ENCODE measurements at regions not wholly inside any gene's neighbourhood (a gene's known extent, or its start where the extent isn't known, plus 50 kb on each side); places are given as distances from the start of the nearest gene placed in this dataset.

DNA sequence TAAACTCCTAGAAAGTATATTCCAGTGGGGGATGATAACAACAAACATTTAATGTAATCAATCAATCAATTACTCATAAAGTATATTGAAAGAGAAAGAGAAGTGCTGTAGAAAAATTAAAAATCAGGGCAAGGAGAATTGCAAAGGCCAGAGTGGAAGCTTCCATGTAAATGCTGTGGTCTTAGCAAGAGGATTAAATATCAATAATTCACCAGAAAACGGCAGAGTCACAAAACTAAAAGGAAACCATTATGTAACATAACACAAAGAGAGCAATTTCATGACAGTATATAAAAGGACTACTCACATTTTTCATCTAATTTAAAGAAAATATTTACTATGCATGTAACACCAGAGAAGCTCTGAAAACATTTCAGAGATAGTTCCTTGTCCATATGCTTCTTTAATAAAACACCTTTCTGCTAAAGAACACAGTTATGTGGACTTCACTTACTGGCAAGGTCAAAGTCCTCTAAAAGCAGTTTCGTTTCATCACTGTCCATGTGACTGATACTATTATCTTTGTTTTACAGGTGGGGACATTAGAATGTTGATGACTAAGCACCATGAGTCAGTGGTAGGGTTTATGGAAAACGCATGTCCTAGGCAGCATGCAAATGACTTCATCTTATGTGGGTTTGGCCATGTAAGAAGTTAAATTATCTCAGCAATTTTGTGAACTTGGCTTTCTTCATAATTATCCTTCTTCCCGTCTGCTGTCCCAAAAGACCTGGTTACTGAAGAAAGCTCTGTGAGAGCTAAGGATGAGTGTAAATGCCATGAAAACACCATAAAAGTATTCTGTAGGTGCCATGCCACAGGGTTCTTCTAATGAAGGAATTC is 185.8 kb upstream of the TENT5A start:
- ChIA-PET CTCF (ENCODE audit: partially characterized antibody) (interaction anchor here (1.1 kb wide), 1 partner anchor 68 kb away, joined by 3 read pairs; no protein-coding TSS in a partner anchor), POLR2A (ENCODE audit: partially characterized antibody) (no interaction called here)
- Histone ChIP-seq H3K4ac (replicated peaks; ENCODE audit: insufficient read length, low read depth, low read length) (no peak overlapping the region), H3K23me2 (ENCODE audit: low read depth, low read length) (no peaks in the 10 kb centered on the region), H4K5ac (ENCODE audit: insufficient read length, low read depth, low read length) (no peak overlapping the region), H2BK15ac (ENCODE audit: low read length) (no peak overlapping the region), H2BK20ac (ENCODE audit: low read length) (no peak overlapping the region), H3K18ac (ENCODE audit: extremely low read depth, low read length) (no peak overlapping the region), H4K20me1 (replicated peaks in 1 of 2; ENCODE audit: control insufficient read depth in 1 of 2, insufficient read depth in 2 of 2, low read length in 2 of 2) (no peaks in the 10 kb centered on the region), H2AFZ (ENCODE audit: low read length) (no peak overlapping the region), H2BK12ac (ENCODE audit: low read depth, low read length) (no peak overlapping the region), H3K23ac (ENCODE audit: insufficient read length) (no peak overlapping the region), H3K27me3 (replicated peaks in 1 of 4; ENCODE audit: control insufficient read depth in 3 of 4, extremely low read depth in 1 of 4, insufficient read depth in 3 of 4, low read length in 3 of 4) (no peaks in the 10 kb centered on the region), H3K56ac (replicated peaks; ENCODE audit: insufficient read length, low read depth, low read length) (no peak overlapping the region), H3K27ac (ENCODE audit: low read depth, low read length) (no peak overlapping the region), H2AK5ac (ENCODE audit: low read depth, low read length) (no peak overlapping the region), H3K4me1 (replicated peaks in 1 of 4; ENCODE audit: control insufficient read depth in 3 of 4, insufficient read depth in 4 of 4, low read length in 3 of 4) (no peaks in the 10 kb centered on the region; a peak in 1 of 7 replicates), H3K9me3 (ENCODE audit: insufficient read depth in 2 of 2, low read depth in 1 of 2, low read length in 1 of 2) (no peaks in the 10 kb centered on the region), H3K9ac (replicated peaks in 1 of 4; ENCODE audit: extremely low read depth in 1 of 4, low read depth in 3 of 4, low read length in 3 of 4) (no peak overlapping the region), H3K4me2 (ENCODE audit: insufficient read depth in 1 of 2, low read depth in 2 of 2, low read length in 2 of 2) (no peak overlapping the region), H4K91ac (replicated peaks; ENCODE audit: insufficient read length, low read length) (no peak overlapping the region), H2BK5ac (ENCODE audit: low read depth, low read length) (no peak overlapping the region), H2BK120ac (replicated peaks; ENCODE audit: low read depth, low read length) (no peak overlapping the region), H3K79me1 (ENCODE audit: low read depth, low read length) (no peaks in the 10 kb centered on the region), H3K36me3 (ENCODE audit: control insufficient read depth in 2 of 4, insufficient read depth in 4 of 4, low read length in 3 of 4) (no peaks in the 10 kb centered on the region), H3K14ac (ENCODE audit: insufficient read length) (no peak overlapping the region), H4K8ac (ENCODE audit: extremely low read depth, insufficient read depth, low read length) (no peak overlapping the region), H3K4me3 (ENCODE audit: extremely low read depth in 1 of 4, insufficient read depth in 2 of 4, low read depth in 3 of 4, low read length in 4 of 4) (no peak overlapping the region), H3K79me2 (ENCODE audit: control insufficient read depth in 1 of 2, insufficient read depth in 2 of 2, low read length in 2 of 2) (no peaks in the 10 kb centered on the region)
- WGBS, 2 experiments (ENCODE audit: extremely low coverage in 1 of 2, insufficient coverage in 1 of 2, insufficient read length in 1 of 2, insufficient replicate concordance in 2 of 2, low coverage in 1 of 2, low lambda C conversion rate in 2 of 2, missing lambda C conversion rate in 1 of 2) = 71% methylated on average over 4 of the region's 4 CpGs; no CpG with 5 or more reads in 1 of the 2 experiments
- TF ChIP-seq SIX5 (IDR thresholded peaks at IDR 0.05; ENCODE audit: low read depth, low read length) (no peak), SAP30 (IDR thresholded peaks at IDR 0.05; ENCODE audit: insufficient read depth, insufficient replicate concordance, low read length) (no peak), NRF1 (IDR thresholded peaks at IDR 0.05; ENCODE audit: low read depth, low read length) (no peak)
- FAIRE-seq (no peak), DNase-seq (ENCODE audit: low read depth in 1 of 2, low spot score in 2 of 2) (no peak)

All from H1 (cell line).